BJ (cell line): ENCODE measurements at regions not wholly inside any gene's neighbourhood (a gene's known extent, or its start where the extent isn't known, plus 50 kb on each side); places are given as distances from the start of the nearest gene placed in this dataset.

Source experiments
- CTCF ChIA-PET: fragments of 350-600 bp; formaldehyde crosslinking; extraction: SDS; loops from one replicate; lab custom pipeline; 2021; ENCODE audit warnings: antibody characterized with exemption, inconsistent platforms; lab: Yijun Ruan, JAX
- POLR2A ChIA-PET: fragments of 300-600 bp; sonication (Branson Sonifier 250); formaldehyde crosslinking; extraction: SDS; loops from one replicate; lab custom pipeline; 2021; ENCODE audit warnings: antibody characterized with exemption; lab: Charles Lee
- DNase-seq: peaks from one replicate; pipeline ENCODE4 v3.0.0-alpha.2; 2011; ENCODE audit warnings: low read depth
- H3K27me3 ChIP-seq: 2 replicates; pipeline ENCODE4 v1.6.0; 2011; ENCODE audit warnings: low read length; ENCODE audit not compliant: control insufficient read depth, insufficient read depth
- H3K36me3 ChIP-seq: 2 replicates; pipeline ENCODE4 v1.5.1; 2011; ENCODE audit warnings: low read length; ENCODE audit not compliant: control insufficient read depth, insufficient read depth
- H3K4me3 ChIP-seq: 2 replicates; pipeline ENCODE4 v1.5.1; 2011; ENCODE audit warnings: low read depth, mild to moderate bottlenecking, control low read depth, low read length
- CTCF ChIP-seq: IDR thresholded peaks from 2 replicates; pipeline ENCODE4 v1.5.1; 2011; ENCODE audit warnings: low read depth, mild to moderate bottlenecking, control low read depth, inconsistent platforms, low read length, moderate library complexity; ENCODE audit not compliant: insufficient read depth

- no peak for DNase-seq
- Histone ChIP-seq H3K4me3 (no peak overlapping the region), H3K36me3 (no peaks in the 10 kb centered on the region), H3K27me3 (no peaks in the 10 kb centered on the region)
- ChIA-PET CTCF (no interaction called here), POLR2A (no interaction called here)
- no peak for TF ChIP-seq CTCF
Observed at GRCh38 chr18:41621177-41621576, 333.9 kb upstream of the PIK3C3 start.

- no peaks in the 10 kb centered on the region for H3K27me3 ChIP-seq
- POLR2A ChIA-PET = no interaction called here
- H3K4me3 ChIP-seq = no peak overlapping the region
- no peaks in the 10 kb centered on the region for H3K36me3 ChIP-seq
- CTCF ChIA-PET = no interaction called here
- no peak for DNase-seq
- no peak for TF ChIP-seq CTCF
Observed at GRCh38 chr18:41618147-41618546, 336.9 kb upstream of the PIK3C3 start.

- no peak for TF ChIP-seq CTCF
- DNase-seq = no peak
- Histone ChIP-seq H3K27me3 (no peaks in the 10 kb centered on the region), H3K36me3 (no peaks in the 10 kb centered on the region), H3K4me3 (no peak overlapping the region)
- ChIA-PET CTCF (no interaction called here), POLR2A (no interaction called here)
Observed at GRCh38 chr18:41617647-41618046, 337.4 kb upstream of the PIK3C3 start.

- POLR2A ChIA-PET = no interaction called here
- DNase-seq = no peak
- CTCF ChIA-PET = interaction anchor here (1.5 kb wide), 1 partner anchor 20 kb away, joined by 4 read pairs; no protein-coding TSS in a partner anchor
- no peak overlapping the region for H3K4me3 ChIP-seq
- H3K27me3 ChIP-seq = no peaks in the 10 kb centered on the region
- TF ChIP-seq CTCF = no peak
- H3K36me3 ChIP-seq = no peaks in the 10 kb centered on the region
Observed at GRCh38 chr18:41613003-41613609, 341.9 kb upstream of the PIK3C3 start.

GRCh38 chr18:41604964-41605363 is 350.1 kb upstream of the PIK3C3 start:
- TF ChIP-seq CTCF = no peak
- CTCF ChIA-PET = no interaction called here
- Histone ChIP-seq H3K4me3 (no peak overlapping the region), H3K36me3 (no peaks in the 10 kb centered on the region), H3K27me3 (no peaks in the 10 kb centered on the region)
- POLR2A ChIA-PET = no interaction called here
- no peak for DNase-seq
